HepG2 (cell line): ENCODE measurements at regions not wholly inside any gene's neighbourhood (a gene's known extent, or its start where the extent isn't known, plus 50 kb on each side); places are given as distances from the start of the nearest gene placed in this dataset.

Experiments used
- BRD4 ChIP-seq: sonication (generic); formaldehyde crosslinking; IDR thresholded peaks from 2 replicates; pipeline ENCODE4 v1.4.0; 2020; ENCODE audit warnings: missing genetic modification reagents
- GATA4 ChIP-seq: sonication (generic); IDR thresholded peaks from 2 replicates; pipeline ENCODE4 v1.6.1; 2016; ENCODE audit warnings: antibody characterized with exemption, low read depth, borderline replicate concordance
- JUN ChIP-seq: sonication (generic); formaldehyde crosslinking; IDR thresholded peaks from 2 replicates; pipeline ENCODE4 v1.4.0; 2020; ENCODE audit warnings: mild to moderate bottlenecking, missing genetic modification reagents
- MEIS1 ChIP-seq: sonication (generic); formaldehyde crosslinking; IDR thresholded peaks from 2 replicates; pipeline ENCODE4 v1.9.0; 2021; ENCODE audit warnings: mild to moderate bottlenecking, missing genetic modification reagents, moderate library complexity, borderline replicate concordance
- MTA3 ChIP-seq: sonication (generic); formaldehyde crosslinking; IDR thresholded peaks from 2 replicates; pipeline ENCODE4 v1.4.0; 2020; ENCODE audit warnings: missing genetic modification reagents
- SRF ChIP-seq: IDR thresholded peaks from 2 replicates; pipeline ENCODE4 v1.6.1; 2011; ENCODE audit warnings: mild to moderate bottlenecking, low read depth, low read length, moderate library complexity
- ZKSCAN1 ChIP-seq: fragments of 150-350 bp; IDR thresholded peaks from 2 replicates; pipeline ENCODE4 v1.6.1; 2014; ENCODE audit warnings: low read length
- ZNF629 ChIP-seq: sonication (generic); formaldehyde crosslinking; conservative IDR thresholded peaks from 2 replicates; pipeline ENCODE4 v1.5.0; 2020; ENCODE audit warnings: missing genetic modification reagents
- ZNF784 ChIP-seq: sonication (generic); formaldehyde crosslinking; IDR thresholded peaks from 2 replicates; pipeline ENCODE4 v1.5.1; 2020; ENCODE audit warnings: missing genetic modification reagents, mild to moderate bottlenecking, borderline replicate concordance

- TF ChIP-seq JUN (CRISPR knock-in tag) (no peak), GATA4 (no peak), ZNF784 (CRISPR knock-in tag) (no peak), MEIS1 (no peak), ZNF629 (no peak), SRF (no peak), ZKSCAN1 (no peak), MTA3 (CRISPR knock-in tag) (no peak), BRD4 (CRISPR knock-in tag) (no peak)
Measured at GRCh38 chr13:53844473-53845146, 816.0 kb downstream of the OLFM4 start.
